Activated CD4-positive, alpha-beta T cell treated with anti-CD3 and anti-CD28 coated beads, Interleukin-2, amount 50 U/mL, for 48 hours (primary cell): ENCODE measurements at regions not wholly inside any gene's neighbourhood (a gene's known extent, or its start where the extent isn't known, plus 50 kb on each side); places are given as distances from the start of the nearest gene placed in this dataset.

Experiments
- DNase-seq, 2 experiments: peaks; one replicate each; pipeline ENCODE4 v3.0.0-alpha.2; 2020

DNA sequence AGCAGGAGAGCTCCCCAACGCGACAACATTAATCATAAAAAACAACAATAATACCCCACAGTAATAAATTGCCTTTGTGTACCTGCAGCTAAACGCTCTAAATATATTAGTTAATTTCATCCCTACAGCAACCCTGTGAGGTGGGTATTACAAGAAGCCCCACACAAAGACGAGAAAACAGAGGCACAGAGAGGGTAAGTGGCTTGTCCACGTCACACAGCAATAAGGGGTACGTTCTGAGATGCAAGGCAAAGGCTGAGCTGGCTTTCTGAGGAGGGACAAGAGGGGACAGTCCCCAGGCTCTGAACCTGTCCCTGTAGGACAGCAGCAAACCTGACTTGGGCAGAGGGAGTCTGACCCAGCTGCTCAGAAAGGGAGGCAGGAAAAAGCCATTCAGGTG, 78.2 kb downstream of the NCOR2 start:
- no peak for DNase-seq

DNA sequence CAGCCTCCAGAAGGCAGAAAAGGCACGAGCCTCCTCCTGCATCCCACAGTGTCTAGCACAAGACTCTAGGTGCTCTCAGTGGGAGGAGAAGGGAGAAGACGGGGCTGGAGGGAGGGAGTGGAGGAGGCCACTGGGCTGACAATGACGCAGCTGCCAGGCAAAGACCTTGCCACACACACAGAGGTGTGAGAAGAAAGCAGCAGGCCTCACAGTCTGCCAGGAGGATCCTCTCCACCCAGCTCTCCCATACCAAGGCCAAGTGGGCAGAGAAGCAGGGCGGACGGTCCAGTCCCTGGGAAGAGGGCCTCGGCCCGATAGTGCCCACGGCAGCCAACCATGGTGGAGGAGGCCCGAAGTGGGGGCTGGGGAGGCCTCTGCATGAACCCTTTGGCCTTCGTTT, 78.9 kb downstream of the NCOR2 start:
- no peak for DNase-seq

DNA sequence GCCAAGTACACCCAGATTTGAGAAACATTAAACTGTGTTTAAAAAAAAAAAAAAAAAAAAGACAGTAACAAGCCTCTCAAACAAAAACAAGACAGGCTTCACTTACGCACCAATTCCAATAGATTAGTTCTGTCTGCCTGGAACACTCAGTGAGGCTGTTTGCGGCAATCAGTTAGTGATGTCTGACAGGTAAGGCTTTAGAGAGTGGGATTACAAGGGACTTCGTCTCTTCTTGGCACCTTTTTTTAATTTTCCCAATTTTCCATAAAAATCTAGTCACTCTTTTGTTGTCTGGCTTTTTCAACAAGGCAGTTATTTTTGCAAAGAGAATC, 79.6 kb downstream of the NCOR2 start:
- no peak for DNase-seq

DNA sequence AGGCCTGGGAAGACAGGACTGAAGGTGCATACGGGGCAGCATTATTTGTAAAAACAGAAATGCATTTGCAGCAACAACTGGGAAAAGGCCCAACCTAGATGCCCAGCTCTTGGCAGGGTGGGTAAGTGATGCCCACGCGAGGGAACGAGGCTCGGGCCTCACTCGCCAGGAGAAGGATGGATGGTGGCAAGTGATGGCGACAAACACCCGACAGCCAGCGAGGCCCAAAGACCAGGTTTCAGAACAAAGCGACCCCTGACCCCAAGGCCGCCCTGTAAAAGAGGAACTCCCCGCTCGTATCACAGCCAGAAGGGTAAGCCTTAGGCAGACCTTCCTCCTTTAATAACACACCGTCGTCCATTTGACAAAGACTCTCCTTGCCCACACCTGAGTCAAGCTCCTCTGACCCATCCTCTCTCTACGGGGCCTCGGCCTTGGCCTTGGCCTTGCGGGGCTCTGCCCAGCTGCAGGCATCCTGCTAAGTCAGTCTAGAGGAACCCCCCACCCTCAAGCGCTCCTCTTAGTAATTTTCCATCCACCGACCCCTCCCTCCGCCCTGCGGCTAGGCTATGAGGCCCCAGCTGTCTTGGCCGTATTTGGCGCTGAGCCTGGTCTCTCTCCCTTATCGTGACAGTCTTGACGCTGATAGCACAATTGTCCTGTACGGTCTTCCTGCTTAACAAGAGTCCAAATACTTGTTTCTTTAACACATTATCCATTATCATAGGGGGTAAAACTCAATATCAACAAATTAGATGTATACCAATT, 80.2 kb downstream of the NCOR2 start:
- DNase-seq, result no peak

DNA sequence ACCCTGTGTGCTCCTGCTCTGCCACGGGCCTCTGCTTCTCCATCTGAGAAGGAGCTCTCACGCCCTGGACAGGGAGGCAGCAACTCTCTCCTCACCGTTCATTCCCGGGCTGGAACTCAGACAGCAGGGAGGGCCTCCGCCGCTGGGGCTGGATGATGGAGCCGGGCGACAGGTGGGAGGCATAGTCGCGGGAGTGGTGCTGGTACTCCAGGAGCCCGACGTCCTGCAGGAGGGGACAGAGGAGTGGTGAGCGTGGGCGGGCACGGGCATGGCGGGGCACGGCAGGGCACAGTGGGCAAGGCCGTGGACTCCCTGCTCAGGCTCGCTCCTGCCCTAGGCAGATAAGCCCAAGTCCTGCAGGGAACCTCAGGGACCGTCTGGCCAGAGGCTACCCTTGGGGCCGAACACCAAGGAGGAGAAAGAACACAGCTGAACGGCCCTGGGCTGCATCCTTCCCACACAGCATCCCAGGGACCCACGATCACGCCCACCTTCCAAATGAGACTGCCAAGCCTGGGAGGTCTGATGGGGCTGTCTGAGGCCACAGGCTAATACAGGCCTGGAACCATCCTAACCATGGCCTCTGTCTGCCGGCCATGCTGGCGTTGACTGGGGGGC, 81.0 kb downstream of the NCOR2 start:
- DNase-seq, result no peak

DNA sequence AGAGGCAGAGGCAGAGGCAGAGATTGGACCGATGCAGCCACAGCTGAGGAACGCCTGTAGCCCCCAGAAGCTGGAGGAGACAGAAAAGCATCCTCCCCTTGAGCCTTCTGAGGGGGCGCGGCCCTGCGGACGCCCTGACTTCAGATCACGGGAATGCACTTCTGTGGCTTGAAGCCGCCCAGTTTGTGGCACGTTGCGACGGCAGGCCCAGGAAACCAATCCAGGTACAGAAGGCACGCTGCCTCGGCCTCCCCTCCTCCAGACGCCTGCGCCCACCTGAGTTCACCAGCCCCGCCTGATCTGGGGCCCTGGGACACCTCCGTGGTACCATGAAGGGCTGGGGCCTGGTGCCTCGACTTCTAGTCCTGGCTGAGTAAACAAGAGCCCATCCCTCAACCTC, 82.0 kb downstream of the NCOR2 start:
- no peak for DNase-seq

DNA sequence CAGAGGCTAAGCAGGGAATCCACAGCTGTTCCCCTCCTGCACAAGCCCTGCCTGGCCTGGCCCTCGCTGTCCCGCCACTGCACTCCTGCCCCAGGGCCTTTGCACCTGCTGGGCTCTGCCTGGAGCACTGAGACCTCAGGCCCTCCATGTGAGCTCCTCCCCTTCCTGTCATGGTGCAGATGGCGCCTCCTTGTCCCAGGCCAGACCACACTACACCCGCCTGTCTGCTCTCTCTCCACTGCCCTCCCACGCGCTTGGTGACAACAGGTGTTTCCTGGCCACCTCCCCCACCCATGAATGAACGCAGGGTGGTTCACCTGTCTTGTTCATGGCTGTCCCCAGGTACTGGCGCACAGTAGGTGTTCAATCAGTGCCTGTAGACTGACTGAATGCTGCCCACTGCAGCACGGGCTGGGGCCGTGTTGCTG, 82.9 kb downstream of the NCOR2 start:
- peak in 1 of 2 experiments; percentile 27 for DNase-seq

DNA sequence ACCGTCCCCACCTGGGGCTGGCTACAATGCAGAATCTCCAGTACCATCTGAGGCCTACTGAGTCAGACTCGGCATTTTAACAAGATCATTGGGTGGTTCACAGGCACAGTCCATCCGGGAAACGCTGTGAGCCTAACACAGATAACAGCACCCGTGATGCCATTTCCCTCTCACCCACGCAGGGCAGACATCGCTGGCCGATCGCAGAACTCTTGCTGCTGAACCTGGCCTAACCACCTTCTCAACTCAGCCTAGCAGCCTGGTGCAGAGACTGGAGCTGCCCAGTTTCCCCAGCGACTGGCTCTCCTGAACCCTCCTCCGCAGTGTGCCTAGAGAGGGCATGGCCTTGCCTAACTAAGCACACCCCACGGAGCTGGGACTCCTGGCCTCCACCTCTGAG, 83.3 kb downstream of the NCOR2 start:
- peak in 1 of 2 experiments; percentile 21 for DNase-seq

DNA sequence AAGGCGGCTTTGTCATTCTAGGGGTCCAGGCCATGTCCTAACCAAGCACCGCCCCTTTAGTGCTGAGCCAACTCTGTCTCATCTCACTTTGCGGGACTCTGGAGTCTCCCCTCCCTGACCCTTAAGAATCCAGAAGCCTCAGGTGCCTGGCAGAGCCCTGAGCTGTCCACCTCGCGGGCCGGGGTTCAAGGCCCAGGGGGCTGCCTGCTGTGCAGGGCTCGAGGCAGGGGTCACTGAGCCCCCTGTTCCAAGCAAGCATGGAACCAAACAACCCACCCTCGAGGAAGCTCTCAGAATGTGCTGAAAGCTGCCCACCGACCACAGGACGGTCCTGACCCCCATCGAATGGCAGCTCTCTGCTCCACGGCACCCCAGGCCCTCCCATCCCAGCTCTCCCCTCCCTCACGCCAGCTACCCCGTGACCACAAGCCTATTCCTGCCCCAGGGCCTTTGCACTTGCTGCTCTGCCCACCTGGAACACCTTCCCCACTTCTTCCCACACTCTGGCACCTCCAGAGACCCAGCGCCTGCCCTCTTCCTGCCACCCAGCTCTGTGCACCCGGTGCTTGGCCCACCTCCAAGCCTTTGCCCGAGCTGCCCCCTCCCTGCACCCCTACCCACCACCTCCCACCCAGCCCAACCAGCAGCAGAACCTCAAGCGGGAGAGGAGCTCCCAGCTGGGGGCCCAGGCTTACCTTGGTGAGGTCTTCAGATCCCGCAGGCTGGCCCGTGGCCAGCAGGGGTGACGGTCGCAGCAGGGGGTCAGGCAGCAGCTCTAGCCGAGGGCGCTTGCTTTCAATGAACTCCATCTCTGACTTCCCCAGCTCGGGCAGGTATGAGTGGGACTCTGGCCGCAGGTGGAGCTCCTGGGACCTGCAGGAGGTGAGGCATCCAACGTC, 84.3 kb downstream of the NCOR2 start:
- DNase-seq, result no peak

DNA sequence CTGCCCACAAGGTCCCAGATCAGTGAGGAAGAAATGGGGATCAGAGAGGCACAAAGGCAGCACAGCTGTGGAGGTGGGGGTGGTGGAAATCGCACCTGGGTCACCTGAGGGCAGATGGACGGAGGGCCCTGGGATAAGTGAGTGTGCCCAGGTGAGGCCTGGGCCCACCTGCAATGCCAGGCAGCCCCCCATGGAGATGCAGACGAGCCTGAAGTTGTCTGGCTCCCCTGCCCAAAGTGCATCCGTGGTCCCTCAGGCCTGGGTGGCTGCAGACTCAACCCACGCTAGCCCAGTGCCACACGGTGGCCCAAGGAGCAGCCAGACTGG, 84.9 kb downstream of the NCOR2 start:
- no peak for DNase-seq

DNA sequence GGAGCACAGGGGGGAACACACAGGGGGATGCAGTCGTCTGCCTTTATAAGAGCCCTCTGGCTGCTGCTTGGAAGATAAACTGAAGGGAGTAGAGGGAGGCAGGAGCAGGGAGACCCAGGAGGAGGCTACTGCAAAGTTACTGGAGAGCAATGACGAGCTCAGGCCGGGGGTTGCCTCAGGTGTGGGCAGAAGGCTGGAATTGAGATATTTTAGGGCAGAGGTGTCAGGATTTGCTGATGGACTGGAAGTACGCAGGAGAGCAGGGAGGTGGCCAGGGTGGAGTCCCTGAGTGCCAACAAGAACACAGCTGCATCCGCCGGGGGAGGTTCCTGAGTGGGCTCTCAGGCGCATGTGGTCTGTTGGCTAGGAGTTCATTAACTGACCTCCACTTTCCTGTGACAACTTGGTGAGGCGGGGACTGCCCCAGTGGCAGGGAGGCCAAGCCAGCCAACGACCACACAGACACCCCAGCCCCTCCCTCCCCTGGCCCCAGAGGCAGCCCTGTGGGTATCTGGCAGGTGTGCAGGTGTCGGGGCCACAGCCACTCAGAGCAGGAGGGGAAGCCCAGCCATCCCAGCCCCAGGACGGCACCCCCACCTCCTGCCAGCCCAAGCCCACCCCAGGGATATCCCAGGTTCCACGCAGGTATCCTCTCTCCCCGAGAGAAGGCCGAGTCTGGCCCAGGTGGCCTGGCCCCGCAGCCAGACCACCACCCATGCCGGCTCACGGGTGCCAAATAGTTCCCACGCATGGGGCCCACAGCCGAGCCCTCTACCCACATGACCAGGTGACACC, 85.4 kb downstream of the NCOR2 start:
- DNase-seq, result no peak

DNA sequence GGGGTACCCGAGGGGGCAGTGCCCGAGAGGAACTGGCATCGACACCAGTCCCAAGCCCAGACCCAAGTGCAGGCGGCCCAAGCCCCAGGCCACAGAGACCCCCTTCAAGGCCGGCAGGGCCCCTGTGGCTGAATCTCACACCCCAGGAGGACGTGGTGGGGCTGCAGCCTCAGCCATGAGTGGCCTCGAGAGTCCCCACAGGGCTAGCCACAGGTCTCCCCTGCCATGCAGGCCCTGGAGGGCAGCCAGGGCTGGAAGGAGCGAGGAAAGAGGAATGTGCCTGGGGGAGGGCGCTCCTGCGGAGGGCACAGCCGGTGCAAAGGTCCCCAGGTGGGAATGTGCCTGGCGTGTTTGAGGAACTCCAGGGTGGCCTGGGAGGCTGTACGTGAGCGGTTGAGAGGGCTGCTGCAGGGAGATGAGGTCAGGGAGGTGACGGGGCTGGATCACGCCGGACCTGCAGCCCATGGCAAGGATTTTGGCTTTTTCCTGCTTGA, 86.1 kb downstream of the NCOR2 start:
- DNase-seq, result no peak

DNA sequence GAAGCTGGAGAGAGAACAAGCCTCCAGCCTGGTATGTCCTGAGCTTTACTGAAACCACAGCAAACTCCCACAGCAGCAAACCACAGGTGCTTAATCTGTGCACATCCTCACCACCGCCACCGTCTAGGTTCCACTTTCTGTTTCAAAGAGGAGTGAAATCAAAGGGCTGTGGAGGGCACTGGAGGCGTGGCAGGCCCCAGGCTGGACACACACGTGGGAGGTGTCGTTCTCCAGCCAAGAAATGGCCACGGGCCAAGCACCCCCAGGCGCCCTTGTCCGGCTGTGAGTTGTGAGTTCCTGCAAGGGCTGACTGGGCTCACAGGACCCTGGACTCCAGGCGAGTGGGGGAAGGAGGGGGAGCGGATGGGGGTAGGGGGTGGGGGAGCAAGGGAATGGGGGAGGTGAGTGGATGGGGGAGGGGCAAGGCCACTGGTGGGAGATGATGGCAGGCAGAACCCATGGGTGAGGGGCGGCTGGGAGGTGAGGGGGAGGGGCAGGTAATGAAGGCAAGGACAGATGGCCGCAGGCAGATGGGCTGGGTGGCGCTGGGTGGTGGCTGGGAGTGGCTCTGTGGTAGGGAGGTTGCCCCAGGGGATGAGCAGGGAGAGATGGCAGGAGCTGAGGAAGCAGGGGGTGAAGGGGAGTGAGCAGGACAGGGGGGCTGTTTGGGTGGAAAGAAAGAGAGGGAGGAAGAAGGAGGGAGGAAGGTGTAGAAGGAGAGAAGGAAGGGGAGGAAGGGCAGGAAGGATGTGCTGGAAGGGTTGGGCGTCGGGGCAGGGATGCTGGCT, 86.7 kb downstream of the NCOR2 start:
- DNase-seq, result peak; percentile 54 to 70

DNA sequence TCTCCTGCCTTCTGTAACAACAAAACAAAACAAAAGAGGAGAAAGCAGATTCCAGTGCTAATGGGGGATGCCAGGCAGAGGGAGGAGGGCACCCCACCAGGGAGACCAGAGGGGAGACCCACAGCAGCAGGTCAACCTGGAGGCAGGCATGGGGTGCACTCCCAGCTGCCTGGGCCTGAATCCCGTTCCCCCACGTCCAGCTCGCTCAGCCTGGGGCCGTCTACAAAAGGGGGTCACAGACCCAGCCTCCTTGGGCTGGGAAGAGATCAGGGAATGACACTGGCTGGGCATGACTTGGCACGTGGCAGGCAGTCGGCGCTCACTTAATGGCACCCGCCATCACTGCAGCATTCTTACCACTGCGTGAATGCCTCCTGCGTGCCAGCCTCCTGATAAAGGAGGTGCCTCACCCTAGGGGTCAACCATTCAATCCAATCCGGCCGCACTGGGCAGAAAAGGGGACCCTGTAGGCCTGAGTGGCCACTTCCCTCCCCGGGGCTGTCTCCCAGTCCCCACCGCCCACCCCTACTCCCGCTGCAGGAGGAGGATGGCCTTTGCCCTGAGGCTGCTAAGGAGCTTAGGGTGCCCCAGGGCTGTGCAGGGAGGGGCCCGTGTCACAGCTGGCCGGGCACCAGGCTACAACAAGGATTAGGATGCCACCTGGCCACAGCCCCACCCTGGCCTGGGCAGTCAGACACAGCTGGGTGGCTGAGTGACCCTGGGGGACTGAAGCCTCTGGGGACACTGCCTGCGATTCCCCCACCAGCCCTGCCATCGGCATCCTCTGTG, 87.5 kb downstream of the NCOR2 start:
- DNase-seq, result no peak

DNA sequence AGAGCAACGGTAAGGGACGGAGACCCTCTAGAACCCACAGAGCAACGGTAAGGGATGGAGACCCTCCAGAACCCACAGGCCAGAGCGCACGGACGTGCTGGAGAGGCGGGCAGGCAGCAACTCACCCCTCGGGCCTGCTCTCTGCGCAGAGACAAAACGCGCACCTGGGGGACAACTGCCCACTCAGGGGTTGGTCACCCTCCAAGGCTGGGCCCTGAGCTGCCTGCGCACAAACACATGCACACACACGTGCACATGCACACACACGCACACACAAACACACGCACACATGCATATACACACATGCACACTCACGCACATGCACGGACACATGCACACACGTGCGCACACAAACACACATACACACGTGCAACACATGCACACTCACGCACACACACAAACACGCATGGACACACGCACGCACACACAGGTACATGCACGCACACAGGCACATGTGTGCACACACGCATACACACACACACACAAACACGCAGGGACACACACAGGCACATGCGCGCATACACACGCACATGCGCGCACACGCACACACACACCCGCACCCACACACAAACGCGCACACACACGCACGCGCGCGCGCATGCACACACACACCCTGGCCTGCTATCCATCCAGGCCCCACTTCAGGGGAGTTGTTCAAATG, 88.3 kb downstream of the NCOR2 start:
- no peak for DNase-seq

DNA sequence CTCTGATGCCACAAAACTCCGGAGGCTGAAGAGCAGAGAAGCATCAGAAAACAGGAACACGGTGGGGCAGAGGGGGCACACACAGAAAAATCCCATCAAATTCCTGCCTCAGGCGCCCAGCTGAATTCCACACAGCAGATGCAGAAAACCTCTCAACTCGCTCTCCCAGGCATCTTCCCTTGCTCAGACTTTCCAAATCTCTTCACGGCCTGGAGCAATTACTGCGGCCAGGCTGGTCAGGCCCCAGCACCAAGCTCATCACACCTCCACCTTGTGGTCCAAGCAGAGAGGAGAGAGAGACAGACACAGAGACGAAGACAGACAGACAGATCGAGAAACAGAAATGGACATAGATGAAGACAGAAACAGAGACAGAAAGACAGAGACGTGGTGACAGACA, 89.0 kb downstream of the NCOR2 start:
- DNase-seq, result no peak

DNA sequence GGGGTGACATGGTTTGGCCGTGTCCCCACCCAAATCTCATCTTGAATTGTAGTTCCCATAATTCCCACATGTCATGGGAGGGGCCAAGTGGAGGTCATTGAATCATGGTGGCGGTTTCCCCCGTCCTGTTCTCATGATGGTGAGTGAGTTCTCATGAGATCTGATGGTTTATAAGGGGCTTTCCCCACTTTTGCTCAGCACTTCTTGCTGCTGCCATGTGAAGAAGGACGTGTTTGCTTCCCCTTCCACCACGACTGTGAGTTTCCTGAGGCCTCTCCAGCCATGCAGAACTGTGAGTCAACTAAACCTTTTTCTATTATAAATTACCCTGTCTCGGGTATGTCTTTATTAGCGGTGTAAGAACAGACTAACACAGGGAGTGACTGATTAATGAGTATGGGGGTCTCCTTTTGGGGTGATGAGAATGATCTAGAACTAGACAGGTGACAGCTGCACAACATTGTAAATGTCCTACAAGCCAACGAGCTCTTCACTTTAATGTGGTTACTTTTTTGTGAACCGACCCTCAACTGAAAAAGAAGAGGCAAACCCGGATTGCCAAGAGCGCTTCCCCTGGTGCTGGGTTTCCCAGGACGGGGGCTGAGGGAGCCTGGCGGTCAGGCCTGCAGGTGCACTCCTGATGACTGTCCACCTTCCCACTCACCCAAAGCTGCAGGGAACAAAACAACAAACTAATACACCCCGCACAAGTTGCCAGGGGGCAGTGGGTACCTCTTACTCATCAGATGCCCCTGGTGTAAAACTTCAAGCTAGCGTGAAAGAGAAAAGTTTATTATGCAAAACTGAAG, 90.1 kb downstream of the NCOR2 start:
- DNase-seq, result peak in 1 of 2 experiments; percentile 17

DNA sequence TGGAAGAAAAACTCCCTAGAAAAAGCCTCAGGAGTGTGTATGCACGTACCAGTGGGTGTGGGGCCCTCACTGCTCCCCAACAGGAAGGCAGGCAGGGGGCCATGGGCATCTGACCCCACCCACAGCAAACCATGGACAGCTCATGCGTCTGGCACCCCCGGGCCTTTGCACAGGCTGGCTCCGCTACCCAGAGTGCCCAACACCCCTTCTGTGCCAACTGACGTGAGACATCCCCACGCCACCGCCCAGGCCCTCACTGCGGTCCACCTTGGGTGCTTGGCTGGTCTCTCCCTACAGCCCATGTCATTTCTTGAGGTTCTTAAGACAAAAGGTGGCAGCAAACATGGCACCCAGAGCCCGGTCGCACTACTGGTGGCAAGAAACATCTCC, 91.4 kb downstream of the NCOR2 start:
- no peak for DNase-seq

DNA sequence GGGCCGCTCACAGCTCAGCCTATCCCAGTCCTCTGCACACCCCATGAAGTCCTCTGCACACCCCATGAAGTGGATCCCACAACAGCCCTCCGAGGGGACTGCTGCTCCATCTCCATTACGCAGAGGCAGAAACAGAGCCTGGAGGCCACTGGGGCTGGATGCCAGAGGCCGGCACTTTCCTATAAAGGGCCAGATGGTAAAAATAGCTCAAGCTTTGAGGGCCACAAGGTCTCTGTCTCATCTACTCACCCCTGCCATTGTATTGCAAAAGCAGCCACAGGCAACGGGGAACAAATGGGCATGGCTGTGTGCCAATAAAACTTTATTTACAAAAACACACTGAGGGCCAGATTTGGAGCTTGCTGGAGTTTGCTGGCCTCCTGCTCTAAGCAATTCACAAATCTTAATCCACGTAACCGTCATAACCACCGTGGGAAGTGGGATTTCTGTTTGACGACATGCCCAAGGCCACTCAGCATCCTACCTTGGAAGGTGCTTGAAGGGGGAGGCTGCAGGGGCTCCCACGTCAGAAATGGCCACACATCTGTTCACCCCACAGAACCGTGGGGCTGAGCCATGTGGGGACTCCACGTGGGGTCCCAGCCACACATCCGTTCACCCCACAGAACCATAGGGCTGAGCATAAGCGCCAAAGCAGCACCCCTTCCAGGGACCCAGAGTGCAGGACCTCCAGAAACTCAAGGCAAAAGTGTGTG, 92.0 kb downstream of the NCOR2 start:
- DNase-seq, result no peak
